Keratinocyte (primary cell): ENCODE measurements at regions not wholly inside any gene's neighbourhood (a gene's known extent, or its start where the extent isn't known, plus 50 kb on each side); places are given as distances from the start of the nearest gene placed in this dataset.

Experiments
- CTCF ChIP-seq, 3 experiments: IDR thresholded peaks in 1 of 3; conservative IDR thresholded peaks in 1 of 3; optimal IDR thresholded peaks in 1 of 3; 2 replicates in 2 of 3; 3 replicates in 1 of 3; pipeline versions ENCODE3 to v1.5.1; 2011; ENCODE audit warnings: low read length in 3 of 3, mild to moderate bottlenecking in 3 of 3, moderate library complexity in 2 of 3, control low read depth in 1 of 3, inconsistent platforms in 1 of 3; ENCODE audit not compliant: insufficient read depth in 2 of 3; ENCODE audit errors: extremely low read depth in 1 of 3
- EZH2 ChIP-seq: IDR thresholded peaks from one replicate; pipeline ENCODE4 v1.6.1; 2012; ENCODE audit warnings: inconsistent platforms, mild to moderate bottlenecking, low read length, moderate library complexity

GRCh38 chr12:89976866-89977265 lies 268.2 kb upstream of the ATP2B1 start:
- TF ChIP-seq CTCF (optimal IDR thresholded peaks at IDR 0.05 in 1 of 3, IDR thresholded peaks at IDR 0.05 in 1 of 3, conservative IDR thresholded peaks at IDR 0.05 in 1 of 3; ENCODE audit: extremely low read depth in 1 of 3, insufficient read depth in 2 of 3, low read length in 3 of 3): no peak
- TF ChIP-seq EZH2: no peak
